ENCODE measurements at regions not wholly inside any gene's neighbourhood (a gene's known extent, or its start where the extent isn't known, plus 50 kb on each side); places are given as distances from the start of the nearest gene placed in this dataset.

GRCh38 chrX:67893931-67894330 lies 350.1 kb downstream of the AR start:
- TF ChIP-seq CTCF (IDR thresholded peaks at IDR 0.05) (no peak), POLR2A (IDR thresholded peaks at IDR 0.05) (no peak)

All from body of pancreas (tissue), 4 donors.